Thyroid gland (tissue), 4 donors: ENCODE measurements at regions not wholly inside any gene's neighbourhood (a gene's known extent, or its start where the extent isn't known, plus 50 kb on each side); places are given as distances from the start of the nearest gene placed in this dataset.

Experiments used
- CTCF ChIP-seq, 6 experiments: fragments of 200-600 bp in 3 of 6; fragments of 450-650 bp in 3 of 6; sonication (generic) in 3 of 6; IDR thresholded peaks; one replicate each; pipeline ENCODE4 v1.5.1; 2016 to 2019; ENCODE audit warnings: antibody characterized with exemption in 6 of 6, mild to moderate bottlenecking in 2 of 6, inconsistent platforms in 1 of 6, moderate library complexity in 1 of 6
- POLR2A ChIP-seq, 2 donors: fragments of 450-650 bp; IDR thresholded peaks; one replicate each; pipeline ENCODE4 v1.6.1; 2017; ENCODE audit warnings: antibody characterized with exemption in 2 of 2, mild to moderate bottlenecking in 2 of 2, moderate library complexity in 1 of 2

GRCh38 chr10:128507066-128507465 lies 380.8 kb upstream of the MKI67 start:
- no peak for TF ChIP-seq CTCF (IDR thresholded peaks at IDR 0.05)
- TF ChIP-seq POLR2A (IDR thresholded peaks at IDR 0.05), result no peak
